ENCODE measurements at regions not wholly inside any gene's neighbourhood (a gene's known extent, or its start where the extent isn't known, plus 50 kb on each side); places are given as distances from the start of the nearest gene placed in this dataset.

DNA sequence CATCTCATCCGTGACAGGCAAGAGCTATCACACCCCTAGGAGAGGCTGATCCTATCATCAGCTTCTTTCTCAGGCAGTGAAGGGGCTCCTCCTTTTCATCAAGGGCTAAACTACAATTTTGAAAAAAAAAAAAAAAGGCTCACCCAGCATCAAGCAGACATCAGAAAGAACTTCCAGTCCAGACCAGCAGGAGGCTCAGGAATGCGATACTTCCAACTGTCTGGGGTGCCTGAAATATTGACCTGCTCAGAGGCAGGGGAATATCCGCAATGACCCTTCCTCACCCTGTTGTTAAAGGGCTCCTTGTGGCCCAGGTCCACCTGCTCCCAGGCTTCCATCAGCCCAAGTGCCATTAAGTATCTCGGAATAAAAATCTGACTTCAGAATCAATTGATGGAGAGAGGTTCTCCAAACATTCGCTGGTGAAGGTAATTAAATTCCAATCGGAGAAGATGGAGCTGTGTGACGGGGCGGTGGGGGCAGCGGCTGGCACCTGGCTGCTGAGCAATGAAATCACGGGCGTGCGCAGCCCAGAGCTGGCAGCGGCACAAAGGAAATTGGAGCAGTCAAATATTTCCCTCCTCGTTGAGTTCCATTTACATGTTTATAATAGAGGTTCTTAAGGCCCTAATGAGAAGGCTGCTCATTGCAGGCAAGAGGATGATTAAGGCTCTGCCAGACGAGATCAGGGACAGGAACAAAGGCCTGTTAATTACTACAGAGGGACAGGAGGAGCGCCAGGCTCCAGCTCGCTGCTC lies 69.0 kb upstream of the THY1 start:
- H3K27me3 Mint-ChIP-seq, result peaks cover 2 to 27% (median 24%) of the 10 kb centered on the region in 5 donors
- DNase-seq (no peak), ATAC-seq (no peak)
- H3K4me3 Mint-ChIP-seq, result no peak overlapping the region
- no peaks in the 10 kb centered on the region for H3K9me3 Mint-ChIP-seq
- no peaks in the 10 kb centered on the region for H3K4me1 Mint-ChIP-seq
- no peak overlapping the region for H3K27ac Mint-ChIP-seq
- POLR2A ChIA-PET, result no interaction called here
- no peaks in the 10 kb centered on the region for H3K36me3 Mint-ChIP-seq

GRCh38 chr11:119490253-119491006 lies 67.5 kb upstream of the THY1 start:
- POLR2A ChIA-PET, result no interaction called here
- H3K9me3 Mint-ChIP-seq, result no peaks in the 10 kb centered on the region
- DNase-seq (no peak), ATAC-seq (no peak)
- no peak overlapping the region for H3K4me3 Mint-ChIP-seq
- H3K36me3 Mint-ChIP-seq, result no peaks in the 10 kb centered on the region
- peaks cover 2 to 24% (median 21%) of the 10 kb centered on the region in 5 donors for H3K27me3 Mint-ChIP-seq
- no peaks in the 10 kb centered on the region for H3K4me1 Mint-ChIP-seq
- H3K27ac Mint-ChIP-seq, result no peak overlapping the region

DNA sequence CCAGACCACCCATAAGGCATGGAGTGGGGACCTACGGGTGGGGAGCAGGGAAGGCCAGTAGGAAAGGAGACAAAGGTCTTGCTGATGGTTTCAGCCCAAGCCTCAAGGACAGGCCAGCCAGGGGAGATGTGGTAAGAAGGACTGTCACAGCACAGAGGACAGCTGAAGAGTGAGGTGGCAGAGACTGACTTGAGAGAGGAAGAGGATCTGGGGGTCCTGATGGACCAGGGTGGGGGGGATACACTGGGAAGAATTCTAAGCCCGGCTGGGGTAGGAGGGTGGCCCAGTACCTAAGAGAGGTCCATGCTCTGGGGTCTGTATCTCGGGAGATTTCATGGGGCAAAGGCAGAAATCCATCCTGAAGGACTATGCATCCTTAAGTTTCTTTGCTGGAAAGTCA lies 66.1 kb upstream of the THY1 start:
- Mint-ChIP-seq H3K9me3 (no peaks in the 10 kb centered on the region), H3K27ac (no peak overlapping the region), H3K27me3 (peaks cover 2 to 26% (median 17%) of the 10 kb centered on the region in 5 donors), H3K4me1 (no peaks in the 10 kb centered on the region), H3K36me3 (no peaks in the 10 kb centered on the region), H3K4me3 (no peak overlapping the region)
- DNase-seq (no peak), ATAC-seq (no peak)
- POLR2A ChIA-PET, result no interaction called here

DNA sequence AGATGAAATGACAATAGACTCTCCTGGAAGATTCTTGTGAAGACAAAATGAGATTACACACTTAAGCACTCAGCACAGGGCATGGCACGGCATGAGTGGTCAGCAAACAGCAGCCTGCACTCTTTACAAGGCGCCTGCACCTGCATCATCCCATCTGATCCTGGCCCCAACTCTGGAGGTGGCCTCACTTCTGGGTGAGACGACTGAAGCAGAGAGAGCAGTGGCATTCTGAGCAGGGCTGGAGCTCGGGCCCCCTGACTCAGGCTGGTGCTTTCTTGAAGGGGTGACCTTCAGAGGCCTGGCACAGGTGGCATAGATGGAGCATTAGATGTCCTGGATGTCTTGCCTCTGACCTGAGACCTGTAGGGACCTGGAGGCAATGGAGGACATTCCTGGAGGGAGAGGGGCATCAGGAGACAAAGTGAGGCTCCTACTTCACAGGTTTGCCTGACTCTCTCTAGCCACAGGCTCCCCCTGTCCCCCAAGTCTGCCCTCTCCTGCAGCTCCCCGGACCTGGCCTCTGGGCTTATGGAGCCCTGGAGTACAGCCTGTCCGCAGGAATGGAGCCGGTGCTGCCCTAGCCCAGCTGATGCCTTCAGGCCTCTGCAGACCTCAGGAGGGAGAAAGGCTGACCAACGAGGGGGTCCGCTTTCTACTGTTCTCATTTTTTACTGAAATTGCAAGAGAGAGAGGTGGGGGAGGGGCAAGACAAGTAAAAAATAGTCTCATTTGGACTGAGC lies 65.5 kb upstream of the THY1 start:
- Mint-ChIP-seq H3K4me3 (no peak overlapping the region), H3K27ac (no peak overlapping the region), H3K27me3 (peaks cover 2 to 27% (median 17%) of the 10 kb centered on the region in 5 donors), H3K36me3 (no peaks in the 10 kb centered on the region), H3K9me3 (no peaks in the 10 kb centered on the region), H3K4me1 (no peaks in the 10 kb centered on the region)
- no peak for DNase-seq
- POLR2A ChIA-PET, result no interaction called here
- no peak for ATAC-seq

DNA sequence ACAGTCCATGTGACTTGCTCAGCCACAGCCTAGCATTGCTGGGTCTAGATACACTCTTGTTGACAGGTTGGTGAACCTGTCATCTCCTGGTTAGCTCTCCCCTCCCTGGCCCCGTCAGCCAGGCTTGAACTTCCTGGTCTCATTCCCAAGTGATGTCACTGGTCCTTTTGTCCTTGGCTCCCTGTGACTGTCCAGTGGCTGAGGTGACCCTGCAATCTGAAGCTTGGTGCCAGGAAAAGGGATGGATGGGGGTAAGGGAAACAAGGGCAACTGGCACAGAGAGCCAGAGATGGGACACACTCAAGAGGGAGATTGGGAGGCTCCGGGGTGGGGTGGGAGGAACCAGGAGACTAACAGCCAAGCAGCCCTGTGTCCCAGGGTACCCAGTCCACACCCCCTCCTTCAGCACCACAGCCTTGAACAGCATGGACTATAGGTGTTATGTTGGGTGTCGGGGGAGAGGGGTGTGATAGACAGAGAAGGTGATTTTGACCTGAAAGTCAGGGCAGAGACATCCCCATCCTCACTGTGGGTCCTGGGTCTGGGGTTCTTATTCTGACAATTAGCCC lies 63.8 kb upstream of the THY1 start:
- Mint-ChIP-seq H3K27ac (no peak overlapping the region), H3K27me3 (peaks cover 2 to 40% (median 19%) of the 10 kb centered on the region in 5 donors), H3K4me3 (no peak overlapping the region), H3K9me3 (no peaks in the 10 kb centered on the region), H3K36me3 (no peaks in the 10 kb centered on the region), H3K4me1 (no peaks in the 10 kb centered on the region)
- no peak for ATAC-seq
- POLR2A ChIA-PET, result no interaction called here
- no peak for DNase-seq

- no peak for DNase-seq
- ATAC-seq, result no peak
- Mint-ChIP-seq H3K27me3 (peaks cover 4 to 43% (median 27%) of the 10 kb centered on the region in 5 donors), H3K4me1 (no peaks in the 10 kb centered on the region), H3K9me3 (no peaks in the 10 kb centered on the region), H3K27ac (no peak overlapping the region), H3K36me3 (no peaks in the 10 kb centered on the region), H3K4me3 (no peak overlapping the region)
- POLR2A ChIA-PET, result no interaction called here
These were observed 63.0 kb upstream of the THY1 start for GRCh38 chr11:119486016-119486415.

DNA sequence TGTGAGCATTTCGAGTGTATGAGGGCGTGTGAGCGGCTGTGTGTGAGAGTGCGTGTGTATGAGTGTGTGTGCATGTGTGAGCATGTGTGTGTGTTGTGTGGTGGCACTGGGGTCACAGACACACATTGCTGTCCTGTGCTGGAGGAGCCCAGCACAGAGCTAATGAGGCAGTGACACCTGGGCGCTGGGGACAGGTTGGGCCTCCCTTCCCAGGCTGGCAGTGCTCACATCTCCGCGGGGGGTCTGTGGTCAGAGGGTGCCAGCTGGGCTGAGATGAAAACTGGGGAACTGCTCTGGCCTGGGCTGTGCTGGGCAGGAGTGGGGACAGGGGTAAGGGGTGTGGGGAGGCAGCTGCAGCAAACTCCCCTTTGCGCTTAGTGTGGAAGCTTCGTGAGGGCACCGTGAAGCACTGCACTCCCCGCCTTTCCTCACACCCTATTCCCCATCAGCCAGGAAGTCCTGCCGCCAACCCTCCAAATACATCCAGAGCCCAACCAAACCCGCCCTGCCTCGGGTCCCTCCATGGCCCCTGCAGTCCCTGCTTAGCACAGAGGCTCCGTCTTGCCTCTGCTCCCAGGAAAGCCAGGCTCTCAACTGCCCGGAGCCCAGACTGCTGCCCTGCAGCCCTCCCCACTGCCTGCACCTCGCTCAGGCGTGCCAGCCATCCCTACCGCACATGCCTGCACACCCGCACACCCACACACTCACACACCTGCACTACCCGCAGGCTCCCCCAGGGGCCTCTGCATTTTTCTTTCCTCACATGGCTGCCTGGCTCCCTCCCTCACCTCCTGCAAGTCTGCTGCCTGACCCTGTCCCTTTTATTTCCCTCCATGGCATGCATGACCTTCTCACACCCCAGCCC lies 62.0 kb upstream of the THY1 start:
- Mint-ChIP-seq H3K27ac (no peak overlapping the region), H3K4me1 (no peaks in the 10 kb centered on the region), H3K27me3 (peaks cover 4 to 43% (median 37%) of the 10 kb centered on the region in 5 donors), H3K9me3 (no peaks in the 10 kb centered on the region), H3K36me3 (no peaks in the 10 kb centered on the region), H3K4me3 (no peak overlapping the region)
- POLR2A ChIA-PET, result no interaction called here
- DNase-seq (peak in 1 of 10 donors; percentile 13), ATAC-seq (no peak)

DNA sequence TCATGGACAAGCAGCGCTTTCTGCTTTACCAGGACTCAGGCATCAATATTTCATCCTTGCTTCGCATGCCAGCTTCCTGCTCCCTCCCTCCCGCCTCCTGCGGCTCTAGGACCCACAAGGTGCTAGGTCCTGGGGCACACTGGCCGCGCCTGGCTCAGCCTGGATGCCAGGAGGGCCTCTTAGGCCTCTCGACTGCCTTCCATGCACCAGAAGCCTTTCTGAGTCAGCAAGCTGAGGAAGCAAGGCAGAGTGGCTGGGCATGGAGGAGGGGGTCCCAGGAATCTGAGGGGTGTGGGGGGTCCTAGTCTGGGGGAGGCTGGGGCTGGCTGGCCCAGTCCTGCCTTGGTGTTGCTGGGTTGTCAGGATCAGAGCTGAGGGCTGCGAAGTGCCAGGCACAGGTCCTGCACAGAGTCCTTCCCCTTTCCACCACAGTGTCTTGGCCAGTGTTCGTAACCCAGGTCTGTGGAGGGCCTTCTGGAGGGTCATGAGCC lies 61.0 kb upstream of the THY1 start:
- POLR2A ChIA-PET, result no interaction called here
- DNase-seq (peak in 1 of 10 donors; percentile 12), ATAC-seq (no peak)
- no peaks in the 10 kb centered on the region for H3K9me3 Mint-ChIP-seq
- no peaks in the 10 kb centered on the region for H3K36me3 Mint-ChIP-seq
- H3K4me3 Mint-ChIP-seq, result no peak overlapping the region
- no peaks in the 10 kb centered on the region for H3K4me1 Mint-ChIP-seq
- H3K27ac Mint-ChIP-seq, result peak overlapping the region in 1 of 10 donors; percentile 24
- peaks cover 7 to 47% (median 39%) of the 10 kb centered on the region in 5 donors for H3K27me3 Mint-ChIP-seq

DNA sequence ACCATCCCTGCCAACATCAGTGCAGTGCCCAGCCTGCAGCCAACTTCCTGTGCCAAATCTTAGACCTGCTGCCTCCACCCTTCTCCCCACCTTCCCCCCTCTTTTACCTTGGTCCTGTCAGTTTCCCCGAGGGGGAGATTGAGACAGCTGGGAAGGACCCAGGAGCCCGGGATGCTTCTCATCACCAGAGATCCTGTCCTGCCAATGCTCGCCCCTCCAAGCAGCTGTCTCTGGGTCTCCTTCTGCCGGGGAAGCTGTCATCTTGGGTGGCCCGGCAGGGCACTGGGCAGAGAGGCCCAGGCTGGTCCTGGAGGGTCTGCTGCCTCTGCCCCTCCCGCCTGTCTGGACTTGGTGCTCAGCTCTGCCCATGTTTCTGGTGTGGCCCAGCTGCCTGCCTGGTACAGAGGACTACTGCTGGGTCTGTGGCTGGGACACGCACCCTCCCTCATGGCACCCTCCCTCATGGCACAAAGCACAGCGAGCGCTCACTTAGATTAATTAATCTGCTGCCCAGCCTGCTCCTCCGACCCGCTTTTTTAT lies 60.4 kb upstream of the THY1 start:
- H3K36me3 Mint-ChIP-seq, result no peaks in the 10 kb centered on the region
- POLR2A ChIA-PET, result no interaction called here
- no peaks in the 10 kb centered on the region for H3K9me3 Mint-ChIP-seq
- no peak overlapping the region for H3K27ac Mint-ChIP-seq
- peaks cover 7 to 47% (median 35%) of the 10 kb centered on the region in 5 donors for H3K27me3 Mint-ChIP-seq
- ATAC-seq (no peak), DNase-seq (no peak)
- H3K4me3 Mint-ChIP-seq, result no peak overlapping the region
- no peaks in the 10 kb centered on the region for H3K4me1 Mint-ChIP-seq

GRCh38 chr11:119482521-119483011 lies 59.6 kb upstream of the THY1 start:
- no peak for DNase-seq
- no peak overlapping the region for H3K4me3 Mint-ChIP-seq

DNA sequence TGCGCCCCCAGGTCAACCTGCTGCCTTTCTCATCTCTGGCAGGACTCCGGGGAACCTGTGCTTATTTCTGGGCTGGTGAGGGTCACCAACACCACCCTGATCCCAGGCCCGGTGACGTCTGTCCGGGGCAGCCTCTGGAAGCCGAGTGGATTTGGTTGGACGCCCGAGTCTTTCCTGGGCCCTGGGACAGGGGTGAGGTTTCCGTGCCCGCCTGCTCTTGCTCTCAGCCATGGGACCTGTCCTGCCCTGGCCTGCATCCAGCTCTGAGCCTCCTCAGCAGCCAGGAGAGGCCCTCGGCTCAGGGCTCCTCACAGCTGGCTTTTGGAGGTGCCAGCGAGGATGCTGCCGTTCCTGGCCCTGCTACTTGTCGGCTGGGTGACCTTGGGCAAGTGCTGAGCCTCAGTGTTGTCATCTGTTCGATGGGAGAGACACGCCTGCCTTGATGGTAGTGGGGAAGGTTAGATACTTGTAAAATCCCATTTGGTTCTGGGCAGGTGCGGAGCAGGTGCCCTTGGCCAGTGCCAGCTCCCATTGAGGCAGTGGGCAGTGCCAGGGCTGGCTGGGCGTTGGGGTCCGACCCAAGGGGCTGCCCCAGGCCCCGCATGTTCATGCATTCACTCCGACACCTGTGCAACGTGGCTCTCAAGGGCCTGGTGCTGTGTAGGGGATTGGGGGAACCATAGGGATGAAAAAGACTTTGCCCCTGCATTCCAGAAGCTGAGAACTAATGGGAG lies 58.9 kb upstream of the THY1 start:
- POLR2A ChIA-PET, result no interaction called here
- Mint-ChIP-seq H3K27ac (peak overlapping the region in 2 of 10 donors; percentile 15 to 64), H3K4me3 (peak overlapping the region in 1 of 10 donors; percentile 14), H3K4me1 (no peaks in the 10 kb centered on the region), H3K36me3 (no peaks in the 10 kb centered on the region), H3K9me3 (no peaks in the 10 kb centered on the region), H3K27me3 (peaks cover 7 to 50% (median 35%) of the 10 kb centered on the region in 5 donors)
- no peak for ATAC-seq
- no peak for DNase-seq

More at GRCh38 chr11:119482521-119483011, 59.6 kb upstream of the THY1 start:
- no peaks in the 10 kb centered on the region for H3K9me3 Mint-ChIP-seq
- no peak overlapping the region for H3K27ac Mint-ChIP-seq
- no peaks in the 10 kb centered on the region for H3K4me1 Mint-ChIP-seq
- peaks cover 7 to 47% (median 35%) of the 10 kb centered on the region in 5 donors for H3K27me3 Mint-ChIP-seq
- no peak for ATAC-seq
- POLR2A ChIA-PET, result no interaction called here
- no peaks in the 10 kb centered on the region for H3K36me3 Mint-ChIP-seq

Data from naive thymus-derived CD8-positive, alpha-beta T cell (primary cell).